T-cell (primary cell): ENCODE measurements at regions not wholly inside any gene's neighbourhood (a gene's known extent, or its start where the extent isn't known, plus 50 kb on each side); places are given as distances from the start of the nearest gene placed in this dataset.

Experiments used
- ATAC-seq, 4 experiments: fragments of 200-7000 bp in 3 of 4; fragments of 150-1000 bp in 1 of 4; cut with Tn5 transposase; replicated peaks in 1 of 4; 1 replicate in 3 of 4; 2 replicates in 1 of 4; pipeline ENCODE4 v1.10.0; 2021; ENCODE audit warnings: moderate library complexity in 3 of 4, mild to moderate bottlenecking in 2 of 4, moderate number of reproducible peaks in 1 of 4
- CTCF ChIA-PET, 2 donors: fragments of 300-600 bp; sonication (Branson Sonifier 250); formaldehyde crosslinking; loops; one replicate each; lab custom pipeline; 2022; ENCODE audit warnings: antibody characterized with exemption in 2 of 2; lab: Charles Lee
- POLR2A ChIA-PET, 2 donors: fragments of 300-600 bp; sonication (Branson Sonifier 250); formaldehyde crosslinking; loops; one replicate each; lab custom pipeline; 2022; ENCODE audit warnings: antibody characterized with exemption in 2 of 2; lab: Charles Lee
- DNase-seq, 35 experiments: peaks; one replicate each; pipeline versions ENCODE4 v3.0.0 to v3.0.0-alpha.2; 2013 to 2023
- H3K27ac ChIP-seq: one replicate; pipeline ENCODE4 v1.5.1; 2013; ENCODE audit warnings: low read length
- H3K27me3 ChIP-seq, 2 experiments: replicated peaks in 1 of 2; 1 replicate in 1 of 2; 2 replicates in 1 of 2; pipeline versions ENCODE4 v1.6.1 to v1.7.0; 2013; ENCODE audit warnings: low read length in 1 of 2, mixed read lengths in 1 of 2; ENCODE audit not compliant: control insufficient read depth in 2 of 2, insufficient read depth in 2 of 2; ENCODE audit errors: extremely low read depth in 1 of 2
- H3K36me3 ChIP-seq, 2 donors: 1 replicate in 1 of 2; 2 replicates in 1 of 2; pipeline versions ENCODE4 v1.6.1 to v1.7.0; 2013; ENCODE audit warnings: low read length in 1 of 2; ENCODE audit not compliant: control insufficient read depth in 2 of 2, insufficient read depth in 1 of 2; ENCODE audit errors: extremely low read depth in 1 of 2
- H3K4me1 ChIP-seq, 2 experiments: 1 replicate in 1 of 2; 2 replicates in 1 of 2; pipeline versions ENCODE4 v1.6.1 to v1.7.0; 2013; ENCODE audit warnings: low read length in 2 of 2, mixed read lengths in 1 of 2; ENCODE audit not compliant: insufficient read depth in 2 of 2, control insufficient read depth in 1 of 2; ENCODE audit errors: extremely low read depth in 1 of 2
- H3K4me3 ChIP-seq, 2 donors: 1 replicate in 1 of 2; 2 replicates in 1 of 2; pipeline versions ENCODE4 v1.5.1 to v1.7.0; 2013; ENCODE audit warnings: mild to moderate bottlenecking in 2 of 2, low read length in 1 of 2, moderate library complexity in 1 of 2; ENCODE audit not compliant: control insufficient read depth in 1 of 2; ENCODE audit errors: extremely low read depth in 1 of 2
- H3K9me3 ChIP-seq: 2 replicates; pipeline ENCODE4 v1.7.0; 2013
- H3K27ac Mint-ChIP-seq, 2 donors: one replicate each; pipeline ENCODE4 v1.8.0; 2020 to 2021; ENCODE audit warnings: mild to moderate bottlenecking in 2 of 2, mixed read lengths in 2 of 2
- H3K27me3 Mint-ChIP-seq, 2 donors: one replicate each; pipeline ENCODE4 v1.8.0; 2021 to 2022; ENCODE audit warnings: mixed read lengths in 2 of 2
- H3K36me3 Mint-ChIP-seq: one replicate; pipeline ENCODE4 v1.8.0; 2021; ENCODE audit warnings: mixed read lengths
- H3K4me1 Mint-ChIP-seq, 3 donors: one replicate each; pipeline ENCODE4 v1.8.0; 2020 to 2022; ENCODE audit warnings: mixed read lengths in 3 of 3, mild to moderate bottlenecking in 1 of 3
- H3K4me3 Mint-ChIP-seq, 3 donors: one replicate each; pipeline ENCODE4 v1.8.0; 2020 to 2022; ENCODE audit warnings: mild to moderate bottlenecking in 3 of 3, mixed read lengths in 3 of 3, moderate library complexity in 3 of 3
- H3K9me3 Mint-ChIP-seq, 3 donors: one replicate each; pipeline ENCODE4 v1.8.0; 2020 to 2022; ENCODE audit warnings: mixed read lengths in 3 of 3
- WGBS: methylation state at CpG from one replicate; pipeline ENCODE4 v1.1.5; 2013; ENCODE audit warnings: missing lambda C conversion rate; ENCODE audit not compliant: insufficient coverage; 5-methylcytosine and 5-hydroxymethylcytosine counted together

- H3K27me3 Mint-ChIP-seq, result no peaks in the 10 kb centered on the region
- ATAC-seq, result no peak
- POLR2A ChIA-PET, result no interaction called here
These were observed 551.8 kb upstream of the KIF2B start for GRCh38 chr17:53270936-53271335.

DNA sequence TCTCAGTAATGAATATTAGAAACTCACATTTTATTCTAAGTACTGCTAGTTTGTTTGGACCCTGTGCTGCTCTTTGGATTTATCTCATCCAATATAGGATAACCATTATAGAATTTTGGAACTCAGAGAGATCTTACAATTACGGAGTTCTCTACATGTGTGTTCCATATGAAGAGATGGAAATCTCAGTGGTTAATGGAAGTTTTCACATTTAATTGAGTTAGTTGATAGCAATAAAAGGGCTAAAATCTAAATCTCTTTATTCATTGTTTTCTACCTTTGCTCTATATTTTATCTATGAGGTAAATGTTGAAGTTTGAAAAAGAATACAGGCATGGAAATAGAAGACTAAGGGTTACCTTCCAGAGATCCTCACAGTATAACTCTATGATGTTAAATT is 558.0 kb upstream of the KIF2B start:
- Histone ChIP-seq H3K36me3 (no peaks in the 10 kb centered on the region), H3K9me3 (no peaks in the 10 kb centered on the region), H3K27ac (no peak overlapping the region), H3K27me3 (no peaks in the 10 kb centered on the region), H3K4me1 (no peaks in the 10 kb centered on the region), H3K4me3 (no peak overlapping the region)
- H3K4me1 Mint-ChIP-seq, result no peaks in the 10 kb centered on the region
- DNase-seq, result no peak
- ATAC-seq, result no peak
- ChIA-PET CTCF (no interaction called here), POLR2A (no interaction called here)
- WGBS, result no CpG with 5 or more reads among the region's 1 CpG
- no peaks in the 10 kb centered on the region for H3K27me3 Mint-ChIP-seq
- H3K36me3 Mint-ChIP-seq, result no peaks in the 10 kb centered on the region
- H3K9me3 Mint-ChIP-seq, result peaks cover 7 to 12% (median 9%) of the 10 kb centered on the region in 3 donors
- H3K27ac Mint-ChIP-seq, result no peak overlapping the region
- H3K4me3 Mint-ChIP-seq, result no peak overlapping the region

More at GRCh38 chr17:53270936-53271335, 551.8 kb upstream of the KIF2B start:
- Histone ChIP-seq H3K27ac (no peak overlapping the region), H3K36me3 (no peaks in the 10 kb centered on the region), H3K9me3 (no peaks in the 10 kb centered on the region), H3K4me3 (no peak overlapping the region), H3K4me1 (no peaks in the 10 kb centered on the region), H3K27me3 (no peaks in the 10 kb centered on the region)
- H3K4me1 Mint-ChIP-seq, result no peaks in the 10 kb centered on the region
- no peaks in the 10 kb centered on the region for H3K36me3 Mint-ChIP-seq
- no CpG with 5 or more reads among the region's 1 CpG for WGBS
- H3K4me3 Mint-ChIP-seq, result no peak overlapping the region
- no peak for DNase-seq
- H3K9me3 Mint-ChIP-seq, result peaks cover 0 to 9% (median 3%) of the 10 kb centered on the region in 3 donors
- H3K27ac Mint-ChIP-seq, result no peak overlapping the region
- CTCF ChIA-PET, result no interaction called here

- no peak for ATAC-seq
- CTCF ChIA-PET, result no interaction called here
- H3K4me1 Mint-ChIP-seq, result no peaks in the 10 kb centered on the region
- H3K27ac ChIP-seq, result no peak overlapping the region
- DNase-seq, result no peak
- POLR2A ChIA-PET, result no interaction called here
- WGBS, result 17% methylated on average over 1 of the region's 1 CpG
- no peaks in the 10 kb centered on the region for H3K36me3 ChIP-seq
- H3K27me3 ChIP-seq, result no peaks in the 10 kb centered on the region
- H3K4me1 ChIP-seq, result no peaks in the 10 kb centered on the region
- H3K4me3 ChIP-seq, result no peak overlapping the region
- no peaks in the 10 kb centered on the region for H3K36me3 Mint-ChIP-seq
- no peaks in the 10 kb centered on the region for H3K9me3 ChIP-seq
- no peak overlapping the region for H3K27ac Mint-ChIP-seq
- no peak overlapping the region for H3K4me3 Mint-ChIP-seq
- peaks cover 0 to 21% (median 21%) of the 10 kb centered on the region in 3 donors for H3K9me3 Mint-ChIP-seq
- H3K27me3 Mint-ChIP-seq, result no peaks in the 10 kb centered on the region
These were observed 568.6 kb upstream of the KIF2B start for GRCh38 chr17:53253956-53254597.

- WGBS, result no CpG with 5 or more reads among the region's 3 CpGs
- H3K27ac ChIP-seq, result no peak overlapping the region
- no peak overlapping the region for H3K4me3 ChIP-seq
- no peaks in the 10 kb centered on the region for H3K4me1 ChIP-seq
- H3K4me1 Mint-ChIP-seq, result no peaks in the 10 kb centered on the region
- H3K36me3 ChIP-seq, result no peaks in the 10 kb centered on the region
- CTCF ChIA-PET, result no interaction called here
- H3K9me3 Mint-ChIP-seq, result peaks cover 0 to 13% (median 5%) of the 10 kb centered on the region in 3 donors
- no peaks in the 10 kb centered on the region for H3K27me3 Mint-ChIP-seq
- ATAC-seq (no peak), DNase-seq (no peak)
- H3K27ac Mint-ChIP-seq, result no peak overlapping the region
- POLR2A ChIA-PET, result no interaction called here
- no peaks in the 10 kb centered on the region for H3K27me3 ChIP-seq
- no peaks in the 10 kb centered on the region for H3K9me3 ChIP-seq
- H3K4me3 Mint-ChIP-seq, result no peak overlapping the region
- no peaks in the 10 kb centered on the region for H3K36me3 Mint-ChIP-seq
These were observed 573.7 kb upstream of the KIF2B start for GRCh38 chr17:53249036-53249435.

- Mint-ChIP-seq H3K4me1 (no peaks in the 10 kb centered on the region), H3K27me3 (no peaks in the 10 kb centered on the region), H3K4me3 (no peak overlapping the region), H3K9me3 (peaks cover 8 to 39% (median 13%) of the 10 kb centered on the region in 3 donors), H3K27ac (no peak overlapping the region), H3K36me3 (no peaks in the 10 kb centered on the region)
- Histone ChIP-seq H3K27ac (no peak overlapping the region), H3K27me3 (no peaks in the 10 kb centered on the region), H3K4me1 (no peaks in the 10 kb centered on the region), H3K36me3 (no peaks in the 10 kb centered on the region), H3K9me3 (no peaks in the 10 kb centered on the region), H3K4me3 (no peak overlapping the region)
- WGBS, result no CpG with 5 or more reads among the region's 2 CpGs
- no peak for DNase-seq
- ChIA-PET POLR2A (no interaction called here), CTCF (no interaction called here)
- ATAC-seq, result no peak
These were observed 588.6 kb upstream of the KIF2B start for GRCh38 chr17:53234138-53234537.

- Mint-ChIP-seq H3K27me3 (no peaks in the 10 kb centered on the region), H3K27ac (no peak overlapping the region), H3K4me3 (no peak overlapping the region), H3K4me1 (no peaks in the 10 kb centered on the region), H3K36me3 (no peaks in the 10 kb centered on the region), H3K9me3 (peaks cover 13 to 35% (median 20%) of the 10 kb centered on the region in 3 donors)
- Histone ChIP-seq H3K36me3 (no peaks in the 10 kb centered on the region), H3K4me1 (no peaks in the 10 kb centered on the region), H3K27me3 (no peaks in the 10 kb centered on the region), H3K9me3 (no peaks in the 10 kb centered on the region), H3K4me3 (no peak overlapping the region), H3K27ac (no peak overlapping the region)
- WGBS, result no CpG with 5 or more reads among the region's 2 CpGs
- ChIA-PET POLR2A (no interaction called here), CTCF (no interaction called here)
- DNase-seq, result no peak
- no peak for ATAC-seq
These were observed 595.2 kb upstream of the KIF2B start for GRCh38 chr17:53227514-53227913.

DNA sequence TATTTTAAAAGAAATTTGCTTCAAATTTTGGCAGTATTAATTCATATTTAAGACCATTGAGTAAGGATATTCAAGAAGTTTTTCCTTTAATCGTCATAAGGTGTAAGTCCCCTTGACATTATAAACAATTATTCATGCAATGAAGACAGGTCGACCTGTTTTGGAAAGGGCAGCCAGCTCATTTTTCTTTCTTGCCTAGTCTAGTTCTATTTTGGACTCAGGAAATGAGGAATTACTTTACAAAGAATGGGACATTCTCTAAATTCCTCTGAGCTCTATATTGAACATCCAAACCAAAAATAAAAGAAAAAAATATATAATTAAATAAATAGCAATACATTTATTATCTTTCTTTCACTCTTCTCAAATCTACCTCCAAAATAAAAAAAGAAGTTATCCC is 595.6 kb upstream of the KIF2B start:
- Histone ChIP-seq H3K4me3 (no peak overlapping the region), H3K36me3 (no peaks in the 10 kb centered on the region), H3K9me3 (no peaks in the 10 kb centered on the region), H3K27me3 (no peaks in the 10 kb centered on the region), H3K4me1 (no peaks in the 10 kb centered on the region), H3K27ac (no peak overlapping the region)
- WGBS, result no CpG with 5 or more reads among the region's 2 CpGs
- Mint-ChIP-seq H3K4me3 (no peak overlapping the region), H3K27ac (no peak overlapping the region), H3K9me3 (peaks cover 13 to 36% (median 19%) of the 10 kb centered on the region in 3 donors), H3K36me3 (no peaks in the 10 kb centered on the region), H3K27me3 (no peaks in the 10 kb centered on the region), H3K4me1 (no peaks in the 10 kb centered on the region)
- DNase-seq, result no peak
- ChIA-PET CTCF (no interaction called here), POLR2A (no interaction called here)
- no peak for ATAC-seq
